ENCODE measurements at regions not wholly inside any gene's neighbourhood (a gene's known extent, or its start where the extent isn't known, plus 50 kb on each side); places are given as distances from the start of the nearest gene placed in this dataset.

DNA sequence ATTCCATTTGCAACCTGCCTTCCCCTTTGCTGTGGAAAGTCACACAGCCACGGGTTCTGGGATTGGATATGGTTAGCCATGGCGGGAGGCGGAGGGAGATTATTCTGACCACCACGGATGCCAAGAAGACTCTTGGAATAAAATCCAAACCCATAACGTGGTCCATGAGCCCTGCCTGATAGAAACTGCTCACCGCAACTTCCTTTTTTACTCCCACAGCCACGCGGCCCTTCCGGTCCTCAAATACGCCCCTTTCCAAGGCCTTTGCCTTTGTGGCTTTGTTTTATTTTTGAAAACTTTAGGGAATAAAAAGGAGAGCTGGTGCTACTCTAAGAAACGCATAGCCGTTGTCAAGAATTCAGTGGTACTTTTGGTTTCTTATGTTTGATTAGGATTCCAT, 602.5 kb upstream of the CDH4 start:
- no peak for TF ChIP-seq POLR2AphosphoS5 (IDR thresholded peaks at IDR 0.05; ENCODE audit: low read depth)
- TF ChIP-seq, protein P1, sequence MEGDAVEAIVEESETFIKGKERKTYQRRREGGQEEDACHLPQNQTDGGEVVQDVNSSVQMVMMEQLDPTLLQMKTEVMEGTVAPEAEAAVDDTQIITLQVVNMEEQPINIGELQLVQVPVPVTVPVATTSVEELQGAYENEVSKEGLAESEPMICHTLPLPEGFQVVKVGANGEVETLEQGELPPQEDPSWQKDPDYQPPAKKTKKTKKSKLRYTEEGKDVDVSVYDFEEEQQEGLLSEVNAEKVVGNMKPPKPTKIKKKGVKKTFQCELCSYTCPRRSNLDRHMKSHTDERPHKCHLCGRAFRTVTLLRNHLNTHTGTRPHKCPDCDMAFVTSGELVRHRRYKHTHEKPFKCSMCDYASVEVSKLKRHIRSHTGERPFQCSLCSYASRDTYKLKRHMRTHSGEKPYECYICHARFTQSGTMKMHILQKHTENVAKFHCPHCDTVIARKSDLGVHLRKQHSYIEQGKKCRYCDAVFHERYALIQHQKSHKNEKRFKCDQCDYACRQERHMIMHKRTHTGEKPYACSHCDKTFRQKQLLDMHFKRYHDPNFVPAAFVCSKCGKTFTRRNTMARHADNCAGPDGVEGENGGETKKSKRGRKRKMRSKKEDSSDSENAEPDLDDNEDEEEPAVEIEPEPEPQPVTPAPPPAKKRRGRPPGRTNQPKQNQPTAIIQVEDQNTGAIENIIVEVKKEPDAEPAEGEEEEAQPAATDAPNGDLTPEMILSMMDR (IDR thresholded peaks at IDR 0.05; ENCODE audit: insufficient read depth, low read length), result no peak

Measured in HL-60 (cell line).